ACHN (cell line): ENCODE measurements at regions not wholly inside any gene's neighbourhood (a gene's known extent, or its start where the extent isn't known, plus 50 kb on each side); places are given as distances from the start of the nearest gene placed in this dataset.
"Not testable (repeated sequence)": the region's sequence is repeated elsewhere in the genome, so short reads cannot be mapped to it uniquely, and the experiment has no call there.

Experiments used
- DNase-seq: peaks from one replicate; pipeline ENCODE4 v3.0.0-alpha.2; 2015
- in situ Hi-C: cut with HindIII; loops from 2 replicates; pipeline ENCODE4 v1.10.0; 2017; ENCODE audit warnings: low sequenced_read_pairs, low pct_ligation_motif_present, low pct_unique_long_range_greater_than_20kb

DNA sequence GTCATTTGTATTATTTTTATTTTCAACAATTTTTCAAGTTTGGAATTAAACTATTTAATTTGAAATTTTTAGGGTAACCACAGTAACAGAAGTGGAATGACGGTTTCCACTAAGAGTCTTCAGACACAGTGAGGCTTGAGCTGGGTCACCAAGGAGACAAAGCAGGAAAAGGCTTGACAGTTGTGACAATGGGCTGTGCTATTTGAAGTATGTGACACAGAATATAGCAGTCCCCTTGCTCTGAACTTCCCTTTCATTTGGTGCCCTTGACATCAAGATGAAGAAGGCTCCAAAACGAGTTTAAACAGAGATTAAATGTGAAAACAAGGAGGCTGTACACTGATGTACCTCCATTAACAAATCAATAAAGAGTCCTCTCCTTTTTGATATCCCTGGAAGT is 265.4 kb upstream of the DLGAP1 start:
- no peak for DNase-seq
- in situ Hi-C loops, result no loop called here

DNA sequence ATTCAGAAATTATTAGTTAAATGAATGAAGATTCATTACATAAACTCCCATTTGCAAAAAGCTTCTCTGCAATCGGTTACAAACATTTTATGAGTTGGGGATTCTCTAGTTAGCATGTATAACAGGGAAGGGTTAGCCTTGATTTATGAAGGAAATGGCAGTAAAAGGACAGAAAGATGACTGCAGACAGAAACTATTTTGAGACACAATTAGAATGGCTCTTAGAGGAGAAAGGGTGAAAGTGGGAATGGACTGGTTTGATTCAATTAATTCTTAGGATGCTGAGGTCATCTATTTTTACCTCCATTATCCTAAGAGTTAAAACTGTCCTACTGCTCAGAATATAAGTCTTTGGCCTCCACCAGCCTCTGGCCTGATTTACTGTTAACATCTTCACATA is 250.8 kb upstream of the DLGAP1 start:
- in situ Hi-C loops, result no loop called here
- no peak for DNase-seq

DNA sequence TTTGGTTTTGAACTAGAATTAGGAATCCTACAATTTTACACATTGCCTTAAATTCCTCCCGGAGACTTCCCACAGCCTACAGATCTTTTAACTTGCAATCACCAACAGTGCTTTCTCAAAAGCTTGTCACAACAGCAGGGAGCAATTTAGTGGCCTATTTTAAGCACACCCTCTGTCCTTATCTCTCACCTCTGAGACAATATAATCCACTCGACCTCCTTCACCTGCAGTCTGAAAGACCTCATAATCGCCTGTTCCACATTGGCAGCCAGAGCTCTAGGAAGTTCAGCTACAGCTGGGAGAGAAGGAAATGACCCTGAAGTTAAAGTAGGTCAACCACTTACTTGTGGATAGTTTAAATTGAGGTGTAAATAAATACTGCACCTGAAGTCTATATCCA is 249.7 kb upstream of the DLGAP1 start:
- no peak for DNase-seq
- in situ Hi-C loops, result no loop called here

DNA sequence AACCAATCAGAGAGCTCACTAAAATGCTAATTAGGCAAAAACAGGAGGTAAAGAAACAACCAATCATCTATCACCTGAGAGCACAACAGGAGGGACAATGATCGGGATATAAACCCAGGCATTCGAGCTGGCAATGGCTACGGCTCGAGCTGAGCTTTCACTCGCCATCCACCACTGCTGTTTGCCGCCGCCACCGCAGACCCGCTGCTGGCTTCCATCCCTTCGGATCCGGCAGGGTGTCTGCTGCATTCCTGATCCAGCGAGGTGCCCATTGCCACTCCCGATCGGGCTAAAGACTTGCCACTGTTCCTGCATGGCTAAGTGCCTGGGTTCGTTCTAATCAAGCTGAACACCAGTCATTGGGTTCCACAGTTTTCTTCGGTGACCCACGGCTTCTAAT is 236.7 kb upstream of the DLGAP1 start:
- no peak for DNase-seq
- in situ Hi-C loops, result no loop called here

DNA sequence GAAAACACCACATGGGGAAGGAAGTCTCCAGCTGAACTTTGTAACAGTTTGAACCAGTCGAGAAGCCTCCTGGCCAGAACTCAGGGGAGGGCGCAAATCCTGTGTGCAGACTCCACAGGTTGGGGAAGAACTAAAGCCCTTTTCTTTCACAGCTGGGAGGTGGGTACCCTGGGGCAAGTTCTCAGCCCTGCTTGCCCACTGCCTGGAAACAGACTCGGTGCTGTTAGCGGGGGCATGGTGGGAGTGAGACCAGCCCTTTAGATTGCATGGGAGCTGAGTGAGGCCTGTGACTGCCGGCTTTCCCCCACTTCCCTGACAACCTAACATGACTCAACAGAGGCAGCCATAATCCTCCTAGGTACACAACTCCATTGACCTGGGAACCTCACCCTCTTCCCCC is 223.6 kb upstream of the DLGAP1 start:
- in situ Hi-C loops, DNase-seq: not testable (repeated sequence)

DNA sequence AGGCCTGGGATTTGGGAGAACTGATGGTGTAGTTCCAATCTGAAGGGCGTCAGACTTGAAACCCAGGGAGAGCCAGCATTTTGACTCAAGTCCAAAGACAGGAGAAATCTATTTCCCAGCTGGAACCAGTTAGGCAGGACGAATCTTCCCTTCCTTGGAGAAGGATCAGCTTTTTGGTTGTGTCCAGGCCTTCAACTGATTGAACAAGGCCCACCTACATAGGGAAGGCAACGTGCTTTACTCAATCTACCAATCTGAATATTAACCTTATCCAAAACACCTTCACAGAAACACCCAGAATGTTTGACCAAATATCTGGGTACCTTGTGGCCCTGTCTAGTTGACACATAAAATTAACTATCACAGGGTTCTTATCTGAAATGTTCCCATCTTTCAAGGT is 221.9 kb upstream of the DLGAP1 start:
- in situ Hi-C loops, result no loop called here
- no peak for DNase-seq

DNA sequence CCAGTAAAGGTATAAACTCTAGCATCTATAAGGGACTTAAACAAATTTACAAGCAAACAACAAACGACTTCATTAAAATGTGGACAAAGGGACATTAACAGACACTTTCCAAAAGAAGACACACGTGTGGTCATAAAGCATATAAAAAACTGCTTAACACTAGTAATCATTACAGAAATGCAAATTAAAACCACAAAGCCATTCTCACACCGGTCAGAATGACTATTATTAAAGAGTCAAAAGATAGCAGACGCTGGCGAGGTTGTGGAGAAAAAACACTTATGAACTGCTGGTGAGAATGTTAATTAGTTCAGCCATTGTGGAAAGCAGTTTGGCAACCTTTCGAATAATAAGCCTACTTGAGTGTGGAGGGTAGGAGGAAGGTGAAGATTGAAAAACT is 217.1 kb upstream of the DLGAP1 start:
- in situ Hi-C loops, result no loop called here
- no peak for DNase-seq

DNA sequence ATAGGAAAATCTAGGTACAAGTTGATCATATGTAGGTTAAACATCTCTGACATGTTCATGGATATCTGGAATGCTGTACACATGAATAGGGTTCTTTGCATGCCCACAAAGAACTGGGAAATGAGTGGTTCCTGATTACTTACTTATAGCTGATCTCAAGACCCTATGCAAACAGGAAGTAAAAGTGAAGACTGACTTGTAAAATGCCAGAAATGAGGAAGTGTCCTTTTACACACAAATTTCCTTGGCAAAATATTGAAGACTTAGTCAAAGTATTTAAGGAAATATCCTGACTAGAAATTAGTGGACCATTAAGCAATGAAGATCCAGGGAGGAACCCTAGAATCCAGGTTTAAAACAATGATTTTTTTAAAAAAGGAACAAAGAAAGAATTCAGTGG is 203.7 kb upstream of the DLGAP1 start:
- in situ Hi-C loops, result no loop called here
- DNase-seq, result no peak

DNA sequence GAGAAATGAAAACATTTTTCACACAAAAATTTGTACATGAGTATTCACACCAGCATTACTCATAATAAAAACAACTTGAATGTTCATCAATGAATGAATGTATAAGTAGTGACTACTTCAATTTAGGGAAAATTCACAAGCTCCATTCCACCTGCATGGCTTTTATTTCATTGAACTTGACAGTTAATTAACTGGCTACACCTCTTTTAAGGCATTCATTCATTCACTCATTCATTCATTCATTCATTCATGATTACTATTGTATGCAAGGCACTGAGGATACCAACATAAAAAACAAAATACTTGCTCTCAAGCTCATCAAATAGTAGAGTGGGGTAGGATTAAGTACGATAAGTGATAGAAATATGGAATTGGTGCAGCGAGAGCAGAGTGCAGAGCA is 198.3 kb upstream of the DLGAP1 start:
- no peak for DNase-seq
- in situ Hi-C loops, result no loop called here

DNA sequence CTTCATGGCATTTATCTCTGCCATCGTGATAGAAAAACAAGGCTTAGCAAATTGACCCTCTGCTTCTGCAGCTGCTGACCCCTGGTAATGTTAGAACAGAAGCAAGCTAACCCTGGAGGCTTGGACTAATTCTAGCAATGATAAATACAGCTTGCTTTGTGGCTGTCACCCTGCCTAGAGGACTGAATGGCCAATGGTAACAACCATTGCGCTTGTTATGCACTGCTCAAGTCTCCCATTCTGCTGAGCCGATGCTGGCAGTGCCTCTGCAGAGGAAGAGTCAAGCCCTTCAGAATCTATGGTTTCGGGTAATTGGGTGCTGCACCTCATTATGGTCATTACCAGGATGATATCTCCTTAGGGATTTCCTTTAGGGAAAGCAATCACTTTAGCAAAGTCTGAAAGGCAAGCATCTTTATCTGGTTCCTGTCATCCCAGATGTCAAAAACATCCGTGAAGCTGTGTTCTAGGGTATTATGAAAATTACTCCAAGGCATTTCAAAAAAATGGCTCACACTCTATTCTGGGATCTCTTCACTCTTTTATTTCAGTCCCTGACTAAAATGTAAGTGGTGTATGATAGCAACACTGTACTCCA is 186.8 kb upstream of the DLGAP1 start:
- in situ Hi-C loops, result no loop called here
- no peak for DNase-seq

DNA sequence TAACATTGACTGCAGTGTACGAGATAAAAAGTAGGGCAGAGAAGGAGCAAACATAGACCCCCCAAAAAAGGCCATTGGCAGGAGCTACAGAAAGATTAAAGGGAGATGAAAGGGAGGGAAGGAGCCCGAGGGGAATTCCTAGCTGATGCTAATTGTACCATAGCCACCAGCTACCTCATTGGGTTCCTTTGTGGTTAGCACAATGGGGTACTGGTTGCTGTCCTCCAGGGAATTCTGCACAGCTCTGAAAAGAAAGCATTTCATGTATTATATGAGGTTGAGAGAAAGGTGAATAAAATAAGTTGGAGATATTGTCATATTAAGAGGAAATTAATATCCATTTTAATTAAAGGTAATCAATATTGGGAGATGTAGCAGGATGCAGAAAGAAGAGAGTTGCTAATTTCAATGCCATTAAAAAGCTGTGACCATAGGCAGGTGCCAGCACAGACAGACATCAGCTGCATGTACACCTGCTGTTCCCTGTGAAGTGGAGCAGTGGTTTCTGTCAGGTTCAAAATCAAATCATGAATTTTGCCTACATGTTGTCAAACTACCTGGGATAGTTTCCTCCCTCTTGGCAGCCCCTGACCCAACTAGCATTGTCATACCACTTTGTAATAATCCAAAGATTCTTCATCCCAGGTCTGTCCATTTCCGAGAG is 185.4 kb upstream of the DLGAP1 start:
- in situ Hi-C loops, result no loop called here
- no peak for DNase-seq

DNA sequence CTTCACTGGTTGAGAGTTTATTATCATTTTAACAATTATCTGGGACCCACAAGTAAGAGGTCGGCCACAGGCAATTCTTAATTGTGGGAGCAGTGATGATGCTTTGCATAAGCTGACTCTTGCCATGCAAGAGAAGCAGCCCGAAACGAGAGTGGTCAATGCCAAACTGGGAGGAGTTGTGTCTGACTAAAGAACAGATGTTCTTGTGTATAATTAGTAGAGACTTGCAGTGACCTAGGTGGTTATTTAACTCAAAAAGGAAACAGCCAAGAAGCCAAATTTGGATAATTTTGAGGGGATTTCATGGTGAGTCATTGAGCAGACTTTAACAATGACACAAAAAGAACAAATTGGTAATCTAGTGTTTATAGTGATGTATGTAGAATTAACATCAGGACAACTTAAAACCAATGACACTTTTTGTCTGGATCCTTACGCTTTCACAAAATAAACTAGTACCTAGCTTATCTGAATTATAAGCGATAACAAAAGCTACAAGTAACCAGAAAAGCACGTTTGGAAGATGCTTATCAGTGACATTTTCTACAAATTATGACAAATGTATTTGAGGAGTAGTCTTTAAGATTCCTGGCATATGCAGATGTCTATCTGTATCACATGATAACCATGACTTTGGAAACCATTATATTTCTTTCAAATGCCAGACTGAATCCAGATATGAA is 184.7 kb upstream of the DLGAP1 start:
- in situ Hi-C loops, result no loop called here
- no peak for DNase-seq

DNA sequence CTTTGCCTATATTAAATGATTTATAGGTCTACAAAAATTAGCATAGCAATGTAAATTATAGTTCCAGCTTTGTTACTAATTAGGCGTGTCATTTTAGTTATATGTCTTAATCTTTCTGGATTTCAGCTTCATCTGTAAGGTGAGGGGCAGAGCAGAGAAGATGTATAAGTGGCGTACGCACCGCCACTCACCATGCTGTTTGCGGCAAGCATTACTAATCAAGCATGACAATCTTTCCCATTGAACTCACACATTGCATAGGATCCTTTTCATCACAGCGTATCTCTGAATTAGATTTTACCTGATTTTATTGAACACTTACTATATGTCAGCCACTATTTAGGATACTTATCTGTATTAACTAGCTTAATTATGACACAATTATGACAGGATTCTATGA is 183.6 kb upstream of the DLGAP1 start:
- in situ Hi-C loops, result no loop called here
- no peak for DNase-seq

DNA sequence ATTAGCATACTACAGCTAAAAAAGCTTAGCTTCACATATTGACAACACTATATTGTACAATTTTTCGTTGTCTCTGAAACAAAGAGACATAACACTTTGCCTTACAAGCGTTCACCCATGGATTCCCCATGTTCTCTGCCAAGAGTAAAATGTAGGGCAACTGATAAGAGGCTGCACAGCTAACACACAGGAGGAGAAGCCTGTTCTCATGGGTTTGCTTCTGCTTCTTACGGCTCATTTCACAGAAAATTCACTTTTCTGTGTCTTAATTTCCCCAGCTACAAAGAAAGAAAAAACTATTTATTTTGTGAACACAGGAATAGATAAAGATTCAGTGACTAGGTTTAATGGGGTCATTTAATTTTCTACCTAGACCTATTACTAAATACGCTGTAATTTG is 182.8 kb upstream of the DLGAP1 start:
- in situ Hi-C loops, result no loop called here
- DNase-seq, result no peak

DNA sequence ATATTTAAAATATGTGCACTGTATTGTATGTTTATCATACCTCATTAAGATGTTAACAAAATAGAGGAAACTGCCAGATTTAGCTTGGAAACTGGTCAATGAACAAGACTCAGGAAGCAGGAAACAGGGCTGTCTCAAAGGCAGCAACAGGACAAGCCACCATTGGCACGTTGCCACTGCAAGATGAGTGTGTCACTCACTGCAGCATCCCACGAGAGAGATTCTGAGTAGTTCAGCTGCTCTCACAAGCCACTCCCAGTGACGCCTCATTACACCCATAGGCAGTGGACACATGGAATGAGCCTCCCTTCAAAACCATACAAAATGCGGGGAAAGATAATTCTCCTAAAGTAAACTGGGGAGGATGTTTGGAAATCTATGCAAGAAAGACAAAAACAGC is 181.9 kb upstream of the DLGAP1 start:
- in situ Hi-C loops, result no loop called here
- peak; percentile 41 for DNase-seq

DNA sequence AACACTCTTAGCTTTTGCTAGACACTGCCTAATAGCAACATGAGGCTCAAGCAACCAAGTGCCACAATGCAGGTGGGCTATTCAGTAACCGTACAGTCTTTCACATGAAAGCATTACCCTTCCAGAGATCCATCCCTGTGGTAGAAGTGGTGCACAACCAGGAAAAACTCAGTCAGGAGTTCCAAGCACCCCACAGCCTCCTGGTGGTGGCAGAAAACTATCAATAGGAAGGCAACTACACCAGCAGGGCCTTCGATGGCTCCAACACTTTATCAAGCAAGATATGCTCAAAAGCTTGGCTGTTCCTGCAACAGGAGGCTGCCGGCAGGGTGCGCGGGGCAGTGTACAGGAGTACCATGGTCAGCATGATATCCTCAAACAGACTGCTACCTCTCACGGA is 176.1 kb upstream of the DLGAP1 start:
- in situ Hi-C loops, result no loop called here
- DNase-seq, result no peak

DNA sequence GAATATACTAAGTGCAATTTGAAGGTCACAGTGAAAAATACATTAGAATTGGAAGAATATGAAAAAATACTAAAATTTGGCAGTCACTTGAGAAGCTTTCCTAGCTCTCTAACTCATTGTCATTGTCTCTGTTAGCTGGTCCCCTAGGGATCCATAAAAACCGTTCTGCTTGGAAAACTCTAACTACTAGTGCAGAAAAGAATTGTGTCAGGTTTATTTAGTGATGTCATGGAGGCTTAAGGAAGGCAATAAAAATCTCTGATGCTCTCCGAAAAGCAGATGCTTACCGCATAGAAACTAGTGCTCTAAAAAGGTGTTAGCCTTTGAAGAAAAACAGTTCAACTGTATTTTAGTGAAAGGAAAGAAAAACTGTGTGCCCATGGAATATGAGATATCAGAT is 150.1 kb upstream of the DLGAP1 start:
- DNase-seq, result no peak
- in situ Hi-C loops, result no loop called here

DNA sequence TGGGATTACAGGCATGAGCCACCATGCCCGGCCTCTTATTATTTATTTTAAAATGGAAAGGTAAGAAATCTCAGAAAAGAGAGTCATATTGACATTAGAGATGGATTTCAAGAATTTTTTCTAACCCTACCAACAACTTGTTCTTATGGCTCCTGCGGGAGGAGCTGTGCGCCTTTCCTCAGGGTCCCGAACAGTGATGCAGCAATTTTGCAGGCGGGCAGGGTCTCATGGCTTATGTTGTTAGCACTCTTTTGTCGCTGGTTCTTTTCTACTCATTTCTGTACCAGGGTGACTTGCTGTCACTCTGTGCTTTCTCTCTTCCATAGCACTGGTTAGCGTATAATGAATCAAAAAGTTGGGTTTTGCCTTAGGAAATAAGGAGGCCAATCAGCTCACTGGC is 148.8 kb upstream of the DLGAP1 start:
- no peak for DNase-seq
- in situ Hi-C loops, result no loop called here

DNA sequence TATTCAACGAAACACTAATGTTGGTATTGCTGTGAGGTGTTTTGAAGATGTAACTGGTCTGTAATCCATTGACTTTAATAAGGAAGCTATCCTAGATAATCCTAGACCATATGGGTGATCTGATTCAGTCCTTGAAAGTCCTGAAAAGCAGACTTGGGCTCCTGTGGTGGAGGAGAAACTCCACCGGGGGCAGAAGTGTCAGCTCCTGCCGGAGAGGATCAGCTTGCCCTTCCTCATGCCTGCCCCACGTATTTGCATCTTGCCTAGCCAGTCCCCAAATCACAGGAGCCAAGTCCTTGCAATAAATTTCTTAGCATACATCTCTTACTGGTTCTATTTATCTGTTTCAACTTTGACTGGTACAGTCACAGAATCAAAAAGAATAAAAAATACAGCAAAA is 144.2 kb upstream of the DLGAP1 start:
- no peak for DNase-seq
- in situ Hi-C loops, result no loop called here

DNA sequence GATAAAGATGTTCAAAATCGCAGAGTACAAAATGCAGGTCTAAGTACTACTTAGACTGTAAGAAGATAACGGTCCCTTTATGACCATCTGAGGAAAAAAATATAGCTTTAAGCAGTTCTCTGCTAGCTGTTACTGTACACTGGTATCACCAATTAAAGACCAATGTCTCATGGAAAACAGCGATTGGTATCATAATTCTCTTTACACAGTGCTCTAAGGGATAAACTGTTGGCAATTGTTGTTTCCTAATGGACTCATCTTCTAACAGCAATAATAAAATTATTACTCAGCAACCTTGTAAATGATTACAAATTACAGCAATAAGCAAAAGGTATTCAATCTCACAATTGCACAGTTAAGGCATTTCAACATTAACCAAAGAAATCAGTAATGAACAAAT is 142.2 kb upstream of the DLGAP1 start:
- in situ Hi-C loops, result no loop called here
- no peak for DNase-seq
